AG09319 (cell line): ENCODE measurements at regions not wholly inside any gene's neighbourhood (a gene's known extent, or its start where the extent isn't known, plus 50 kb on each side); places are given as distances from the start of the nearest gene placed in this dataset.
"Not testable (repeated sequence)": the region's sequence is repeated elsewhere in the genome, so short reads cannot be mapped to it uniquely, and the experiment has no call there.

Experiments
- DNase-seq: peaks from one replicate; pipeline ENCODE4 v3.0.0-alpha.2; 2010; ENCODE audit warnings: low read depth; ENCODE audit errors: extremely low read depth
- TF ChIP-seq, protein P1 (sequence below): IDR thresholded peaks from 2 replicates; pipeline ENCODE4 v1.5.1; 2011; ENCODE audit warnings: low read depth, mild to moderate bottlenecking, inconsistent platforms, low read length, moderate library complexity

DNA sequence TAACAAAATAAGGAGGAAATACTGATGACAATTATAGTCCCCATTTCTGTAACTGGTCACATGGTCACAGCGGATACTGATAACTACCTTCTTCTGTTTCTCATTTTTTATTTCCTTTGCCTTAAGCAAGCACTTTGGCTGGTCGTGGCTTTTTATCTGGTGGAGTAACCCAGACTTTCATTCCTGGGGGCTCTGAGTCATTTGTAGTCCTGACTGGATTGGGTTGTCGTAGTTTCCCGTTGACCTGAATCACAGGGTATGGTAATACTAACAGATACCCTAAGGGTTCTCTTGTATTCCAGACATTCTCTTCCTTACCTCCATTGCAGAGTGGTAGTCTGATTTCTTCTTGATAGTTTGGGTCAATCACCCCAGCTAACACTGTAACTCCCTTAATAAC, 500.3 kb upstream of the ADGRB3 start:
- DNase-seq = no peak
- TF ChIP-seq, protein P1, sequence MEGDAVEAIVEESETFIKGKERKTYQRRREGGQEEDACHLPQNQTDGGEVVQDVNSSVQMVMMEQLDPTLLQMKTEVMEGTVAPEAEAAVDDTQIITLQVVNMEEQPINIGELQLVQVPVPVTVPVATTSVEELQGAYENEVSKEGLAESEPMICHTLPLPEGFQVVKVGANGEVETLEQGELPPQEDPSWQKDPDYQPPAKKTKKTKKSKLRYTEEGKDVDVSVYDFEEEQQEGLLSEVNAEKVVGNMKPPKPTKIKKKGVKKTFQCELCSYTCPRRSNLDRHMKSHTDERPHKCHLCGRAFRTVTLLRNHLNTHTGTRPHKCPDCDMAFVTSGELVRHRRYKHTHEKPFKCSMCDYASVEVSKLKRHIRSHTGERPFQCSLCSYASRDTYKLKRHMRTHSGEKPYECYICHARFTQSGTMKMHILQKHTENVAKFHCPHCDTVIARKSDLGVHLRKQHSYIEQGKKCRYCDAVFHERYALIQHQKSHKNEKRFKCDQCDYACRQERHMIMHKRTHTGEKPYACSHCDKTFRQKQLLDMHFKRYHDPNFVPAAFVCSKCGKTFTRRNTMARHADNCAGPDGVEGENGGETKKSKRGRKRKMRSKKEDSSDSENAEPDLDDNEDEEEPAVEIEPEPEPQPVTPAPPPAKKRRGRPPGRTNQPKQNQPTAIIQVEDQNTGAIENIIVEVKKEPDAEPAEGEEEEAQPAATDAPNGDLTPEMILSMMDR = no peak

DNA sequence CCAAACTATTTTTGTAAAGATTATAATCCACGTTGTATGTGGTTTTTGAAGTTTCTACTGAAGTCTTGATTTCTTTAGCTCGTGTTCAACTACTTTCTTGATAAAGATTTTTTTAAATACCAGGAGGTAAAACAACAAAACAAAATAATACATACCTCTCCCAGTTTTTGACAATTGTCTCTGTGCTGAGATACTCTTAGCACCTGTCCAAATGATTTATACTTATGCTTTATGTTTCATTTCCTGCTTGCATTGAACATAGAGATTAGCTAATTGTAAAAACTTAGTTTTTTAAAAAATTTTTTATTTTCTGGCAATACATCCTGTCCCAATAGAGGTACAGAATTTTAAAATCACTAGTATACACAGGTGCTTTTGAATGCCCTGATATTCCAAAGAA, 506.9 kb upstream of the ADGRB3 start:
- TF ChIP-seq, protein P1 = no peak
- DNase-seq = no peak

DNA sequence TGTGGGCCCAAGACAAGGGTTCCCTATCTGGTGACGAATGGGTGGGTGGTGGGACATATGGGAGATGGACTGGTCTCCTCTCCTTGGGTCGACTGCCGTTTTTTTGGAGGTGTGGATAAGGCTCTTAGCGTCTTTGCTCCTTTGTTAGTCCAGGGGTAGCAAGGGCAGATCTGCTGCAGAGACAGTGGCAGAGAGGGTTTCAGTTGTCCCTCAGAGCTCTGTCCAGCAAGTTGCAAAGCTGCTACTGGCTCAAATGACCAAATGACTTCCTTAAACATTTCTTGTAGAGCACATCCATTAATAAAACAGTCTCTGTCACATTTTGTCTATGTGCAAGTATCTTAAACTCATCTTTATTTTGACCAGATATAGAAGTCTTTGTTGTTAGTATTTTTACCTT, 508.0 kb upstream of the ADGRB3 start:
- no peak for DNase-seq
- TF ChIP-seq, protein P1 = no peak

DNA sequence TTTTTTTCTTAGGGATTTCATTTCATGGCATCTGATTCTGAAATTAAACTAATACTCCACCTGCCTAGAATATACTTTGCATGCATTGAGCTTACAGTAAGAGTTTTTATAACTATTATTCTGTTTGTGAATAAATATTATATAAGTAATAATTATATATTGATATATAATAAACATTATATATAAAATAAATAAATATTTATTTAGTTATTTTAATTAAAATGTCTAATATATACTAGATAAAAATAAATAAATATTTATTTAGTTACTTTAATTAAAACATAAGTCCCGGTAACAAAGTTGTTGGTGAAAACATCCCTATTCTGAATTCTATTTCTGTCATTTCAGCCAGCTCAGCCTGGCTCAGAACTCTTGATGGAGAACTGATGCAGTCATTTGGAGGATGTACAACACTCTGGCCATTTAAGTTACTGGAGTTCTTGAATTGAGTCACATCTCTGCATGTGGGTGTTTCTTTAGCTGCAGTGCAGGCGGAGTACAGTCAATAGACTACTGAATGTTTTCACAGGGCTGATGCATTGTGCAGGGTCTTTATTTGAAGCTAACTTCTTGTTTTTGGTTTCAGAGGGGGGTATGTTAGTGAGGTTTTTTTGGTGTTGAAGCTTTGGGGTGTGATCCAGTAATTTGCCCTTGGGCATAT, 508.9 kb upstream of the ADGRB3 start:
- DNase-seq = no peak
- TF ChIP-seq, protein P1 = no peak

- not testable (repeated sequence) for DNase-seq
These were observed 512.1 kb upstream of the ADGRB3 start for GRCh38 chr6:68122975-68123374.

- TF ChIP-seq, protein P1 = no peak
- DNase-seq = no peak
These were observed 513.0 kb upstream of the ADGRB3 start for GRCh38 chr6:68122032-68122431.

DNA sequence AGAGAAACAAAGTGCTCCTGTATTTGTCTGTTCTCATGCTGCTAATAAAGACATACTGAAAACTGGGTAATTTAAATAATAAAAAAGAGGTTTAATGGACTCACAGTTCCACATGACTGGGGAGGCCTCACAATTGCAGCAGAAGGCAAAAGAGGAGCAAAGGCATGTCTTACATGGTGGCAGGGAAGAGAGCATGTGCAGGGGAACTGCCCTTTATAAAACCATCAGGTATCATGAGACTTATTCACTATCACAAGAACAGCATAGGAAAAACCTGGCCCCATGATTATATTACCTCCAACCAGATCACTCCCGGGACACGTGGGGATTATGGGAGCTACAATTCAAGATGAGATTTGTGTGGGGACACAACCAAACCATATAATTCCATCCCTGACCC, 514.1 kb upstream of the ADGRB3 start:
- DNase-seq = not testable (repeated sequence)

DNA sequence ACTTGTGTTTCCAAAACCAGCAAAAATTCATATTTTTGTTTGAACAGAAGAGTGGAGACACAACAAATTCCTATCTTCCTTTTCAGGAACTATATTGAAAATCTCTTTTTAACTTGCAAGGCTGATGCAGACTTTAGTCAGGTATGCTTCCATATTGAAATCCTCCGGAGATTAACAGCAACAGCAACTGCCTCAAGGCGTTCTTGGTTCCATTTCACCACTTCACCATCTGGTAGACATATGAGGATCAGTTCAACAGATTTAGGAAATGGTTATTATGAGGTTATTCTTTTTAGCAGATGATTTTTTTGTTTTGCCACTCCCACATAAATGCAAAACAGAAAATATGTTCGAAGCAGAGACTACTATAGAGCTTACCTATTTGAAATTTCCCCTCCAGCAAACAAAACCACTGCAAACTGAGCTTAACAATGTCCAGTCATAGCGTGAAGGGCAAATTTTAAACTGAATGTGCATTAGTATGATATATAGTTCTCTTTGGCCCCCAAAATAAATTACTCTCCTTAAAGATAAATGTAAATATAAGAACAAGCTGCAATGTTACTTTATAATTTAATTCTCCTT, 520.5 kb upstream of the ADGRB3 start:
- no peak for DNase-seq
- TF ChIP-seq, protein P1 = no peak
